ENCODE measurements at regions not wholly inside any gene's neighbourhood (a gene's known extent, or its start where the extent isn't known, plus 50 kb on each side); places are given as distances from the start of the nearest gene placed in this dataset.

- H3K4me3 Mint-ChIP-seq (ENCODE audit: unreplicated experiment) = no peak overlapping the region
- H3K9me3 Mint-ChIP-seq (ENCODE audit: unreplicated experiment) = peaks cover 11% of the 10 kb centered on the region
- no TSS peak for BruUV-seq (replicated peaks)
- no peak for TF ChIP-seq CTCF (IDR thresholded peaks at IDR 0.05; ENCODE audit: unreplicated experiment)
- H3K4me1 Mint-ChIP-seq (ENCODE audit: insufficient read depth, unreplicated experiment) = no peaks in the 10 kb centered on the region
- H3K27ac Mint-ChIP-seq (ENCODE audit: low read depth, unreplicated experiment) = no peak overlapping the region
- POLR2A ChIA-PET = no interaction called here
- no peaks in the 10 kb centered on the region for H3K27me3 Mint-ChIP-seq (ENCODE audit: insufficient read depth, unreplicated experiment)
- no peak for DNase-seq (ENCODE audit: unreplicated experiment)
- no peaks in the 10 kb centered on the region for H3K36me3 Mint-ChIP-seq (ENCODE audit: insufficient read depth, unreplicated experiment)
- CTCF ChIA-PET = no interaction called here
- intact Hi-C loops (cut with micrococcal nuclease) = no loop called here
These were observed 267.8 kb upstream of the NDN start for GRCh38 chr15:23954931-23955330.

- intact Hi-C loops (cut with micrococcal nuclease) = no loop called here
- BruUV-seq (replicated peaks) = no TSS peak
- ChIA-PET CTCF (interaction anchor here (1.0 kb wide), 1 partner anchor 28 kb away, joined by 4 read pairs; no protein-coding TSS in a partner anchor), POLR2A (no interaction called here)
- DNase-seq (ENCODE audit: unreplicated experiment) = no peak
- no peaks in the 10 kb centered on the region for H3K9me3 Mint-ChIP-seq (ENCODE audit: unreplicated experiment)
- no peaks in the 10 kb centered on the region for H3K27me3 Mint-ChIP-seq (ENCODE audit: insufficient read depth, unreplicated experiment)
- no peaks in the 10 kb centered on the region for H3K36me3 Mint-ChIP-seq (ENCODE audit: insufficient read depth, unreplicated experiment)
- H3K27ac Mint-ChIP-seq (ENCODE audit: low read depth, unreplicated experiment) = no peak overlapping the region
- H3K4me3 Mint-ChIP-seq (ENCODE audit: unreplicated experiment) = no peak overlapping the region
- no peaks in the 10 kb centered on the region for H3K4me1 Mint-ChIP-seq (ENCODE audit: insufficient read depth, unreplicated experiment)
- no peak for TF ChIP-seq CTCF (IDR thresholded peaks at IDR 0.05; ENCODE audit: unreplicated experiment)
These were observed 296.6 kb upstream of the NDN start for GRCh38 chr15:23983500-23984259.

- Mint-ChIP-seq H3K27me3 (ENCODE audit: insufficient read depth, unreplicated experiment) (no peaks in the 10 kb centered on the region), H3K4me1 (ENCODE audit: insufficient read depth, unreplicated experiment) (no peaks in the 10 kb centered on the region), H3K36me3 (ENCODE audit: insufficient read depth, unreplicated experiment) (no peaks in the 10 kb centered on the region), H3K4me3 (ENCODE audit: unreplicated experiment) (no peak overlapping the region), H3K27ac (ENCODE audit: low read depth, unreplicated experiment) (no peak overlapping the region), H3K9me3 (ENCODE audit: unreplicated experiment) (peaks cover 34% of the 10 kb centered on the region)
- ChIA-PET CTCF (no interaction called here), POLR2A (no interaction called here)
- TF ChIP-seq CTCF (IDR thresholded peaks at IDR 0.05; ENCODE audit: unreplicated experiment) = no peak
- BruUV-seq (replicated peaks) = no TSS peak
- DNase-seq (ENCODE audit: unreplicated experiment) = no peak
- intact Hi-C loops (cut with micrococcal nuclease) = no loop called here
These were observed 307.2 kb upstream of the NDN start for GRCh38 chr15:23994273-23994672.

GRCh38 chr15:23998056-23998455 lies 311.0 kb upstream of the NDN start:
- no TSS peak for BruUV-seq (replicated peaks)
- no peak for DNase-seq (ENCODE audit: unreplicated experiment)
- Mint-ChIP-seq H3K36me3 (ENCODE audit: insufficient read depth, unreplicated experiment) (no peaks in the 10 kb centered on the region), H3K9me3 (ENCODE audit: unreplicated experiment) (peaks cover 24% of the 10 kb centered on the region), H3K4me1 (ENCODE audit: insufficient read depth, unreplicated experiment) (no peaks in the 10 kb centered on the region), H3K27me3 (ENCODE audit: insufficient read depth, unreplicated experiment) (no peaks in the 10 kb centered on the region), H3K27ac (ENCODE audit: low read depth, unreplicated experiment) (no peak overlapping the region), H3K4me3 (ENCODE audit: unreplicated experiment) (no peak overlapping the region)
- intact Hi-C loops (cut with micrococcal nuclease) = no loop called here
- CTCF ChIA-PET = no interaction called here
- TF ChIP-seq CTCF (IDR thresholded peaks at IDR 0.05; ENCODE audit: unreplicated experiment) = no peak
- POLR2A ChIA-PET = no interaction called here
